ENCODE measurements at regions not wholly inside any gene's neighbourhood (a gene's known extent, or its start where the extent isn't known, plus 50 kb on each side); places are given as distances from the start of the nearest gene placed in this dataset.
"Not testable (repeated sequence)": the region's sequence is repeated elsewhere in the genome, so short reads cannot be mapped to it uniquely, and the experiment has no call there.

GRCh38 chr20:40895182-40895581, 133.4 kb upstream of the TOP1 start:
- Mint-ChIP-seq H3K27ac (no peak overlapping the region), H3K36me3 (ENCODE audit: low read depth) (no peaks in the 10 kb centered on the region), H3K4me1 (ENCODE audit: low read depth) (no peaks in the 10 kb centered on the region)

GRCh38 chr20:40896814-40897700, 131.6 kb upstream of the TOP1 start:
- H3K4me3 Mint-ChIP-seq, result no peak overlapping the region
- no peaks in the 10 kb centered on the region for H3K4me1 Mint-ChIP-seq (ENCODE audit: low read depth)
- no peaks in the 10 kb centered on the region for H3K9me3 Mint-ChIP-seq
- DNase-seq (ENCODE audit: low spot score), result no peak
- intact Hi-C loops (cut with micrococcal nuclease), result no loop called here
- H3K27ac Mint-ChIP-seq, result no peak overlapping the region
- peaks cover 10% of the 10 kb centered on the region for H3K27me3 Mint-ChIP-seq (ENCODE audit: insufficient read depth)
- no peaks in the 10 kb centered on the region for H3K36me3 Mint-ChIP-seq (ENCODE audit: low read depth)

More at GRCh38 chr20:40895182-40895581, 133.4 kb upstream of the TOP1 start:
- Mint-ChIP-seq H3K9me3 (no peaks in the 10 kb centered on the region), H3K27me3 (ENCODE audit: insufficient read depth) (peaks cover 6% of the 10 kb centered on the region), H3K4me3 (no peak overlapping the region)
- intact Hi-C loops (cut with micrococcal nuclease), result no loop called here
- no peak for DNase-seq (ENCODE audit: low spot score)

DNA sequence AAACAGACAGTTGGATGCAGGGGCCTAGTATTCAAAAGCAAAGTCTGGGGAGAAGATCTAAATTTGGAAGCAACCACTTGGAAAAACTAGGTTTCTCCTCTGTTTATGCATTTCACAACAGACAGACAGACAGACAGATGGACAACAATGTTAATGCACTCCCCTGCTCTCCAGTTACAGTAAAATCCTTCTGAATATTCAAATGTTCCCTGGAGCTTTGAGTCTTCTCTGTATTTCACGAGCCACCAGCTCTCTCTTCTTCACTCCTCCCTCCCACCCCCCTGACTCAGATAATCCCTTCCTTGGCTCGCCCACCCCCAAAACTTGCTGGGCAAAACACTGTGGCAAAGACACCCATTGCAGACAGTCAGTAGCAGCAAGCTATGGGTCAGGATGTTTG, 129.3 kb upstream of the TOP1 start:
- intact Hi-C loops (cut with micrococcal nuclease), result no loop called here
- H3K27me3 Mint-ChIP-seq (ENCODE audit: insufficient read depth), result peaks cover 10% of the 10 kb centered on the region

GRCh38 chr20:40900666-40901215, 127.9 kb upstream of the TOP1 start:
- Mint-ChIP-seq H3K9me3 (no peaks in the 10 kb centered on the region), H3K27ac (no peak overlapping the region), H3K4me1 (ENCODE audit: low read depth) (no peaks in the 10 kb centered on the region), H3K4me3 (no peak overlapping the region), H3K36me3 (ENCODE audit: low read depth) (no peaks in the 10 kb centered on the region), H3K27me3 (ENCODE audit: insufficient read depth) (peaks cover 10% of the 10 kb centered on the region)
- no peak for DNase-seq (ENCODE audit: low spot score)
- intact Hi-C loops (cut with micrococcal nuclease), result no loop called here

More for the DNA sequence above, 129.3 kb upstream of the TOP1 start:
- Mint-ChIP-seq H3K27ac (no peak overlapping the region), H3K9me3 (no peaks in the 10 kb centered on the region), H3K4me3 (no peak overlapping the region), H3K36me3 (ENCODE audit: low read depth) (no peaks in the 10 kb centered on the region), H3K4me1 (ENCODE audit: low read depth) (no peaks in the 10 kb centered on the region)
- no peak for DNase-seq (ENCODE audit: low spot score)

- intact Hi-C loops (cut with micrococcal nuclease), result no loop called here
- no peak for DNase-seq (ENCODE audit: low spot score)
- Mint-ChIP-seq H3K27ac (no peak overlapping the region), H3K4me3 (no peak overlapping the region), H3K36me3 (ENCODE audit: low read depth) (no peaks in the 10 kb centered on the region), H3K4me1 (ENCODE audit: low read depth) (no peaks in the 10 kb centered on the region), H3K9me3 (peaks cover 3% of the 10 kb centered on the region), H3K27me3 (ENCODE audit: insufficient read depth) (peaks cover 6% of the 10 kb centered on the region)
Measured at GRCh38 chr20:40902661-40903060, 126.0 kb upstream of the TOP1 start.

- intact Hi-C loops (cut with micrococcal nuclease), result no loop called here
- Mint-ChIP-seq H3K27ac (no peak overlapping the region), H3K27me3 (ENCODE audit: insufficient read depth) (peaks cover 2% of the 10 kb centered on the region), H3K4me3 (no peak overlapping the region), H3K36me3 (ENCODE audit: low read depth) (no peaks in the 10 kb centered on the region), H3K4me1 (ENCODE audit: low read depth) (no peaks in the 10 kb centered on the region), H3K9me3 (peaks cover 3% of the 10 kb centered on the region)
- DNase-seq (ENCODE audit: low spot score), result no peak
Measured at GRCh38 chr20:40908309-40908708, 120.3 kb upstream of the TOP1 start.

DNA sequence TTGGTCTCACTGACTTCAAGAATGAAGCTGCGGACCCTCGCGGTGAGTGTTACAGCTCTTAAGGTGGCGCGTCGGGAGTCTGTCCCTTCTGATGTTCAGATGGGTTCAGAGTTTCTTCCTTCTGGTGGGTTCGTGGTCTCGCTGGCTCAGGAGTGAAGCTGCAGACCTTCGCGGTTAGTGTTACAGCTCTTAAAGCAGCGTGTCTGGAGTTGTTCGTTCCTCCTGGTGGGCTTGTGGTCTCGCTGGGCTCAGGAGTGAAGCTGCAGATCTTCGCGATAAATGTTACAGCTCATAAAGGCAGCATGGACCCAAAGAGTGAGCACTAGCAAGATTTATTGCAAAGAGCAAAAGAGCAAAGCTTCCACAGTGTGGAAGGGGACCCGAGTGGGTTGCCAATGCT, 119.1 kb upstream of the TOP1 start:
- DNase-seq (ENCODE audit: low spot score), result not testable (repeated sequence)

DNA sequence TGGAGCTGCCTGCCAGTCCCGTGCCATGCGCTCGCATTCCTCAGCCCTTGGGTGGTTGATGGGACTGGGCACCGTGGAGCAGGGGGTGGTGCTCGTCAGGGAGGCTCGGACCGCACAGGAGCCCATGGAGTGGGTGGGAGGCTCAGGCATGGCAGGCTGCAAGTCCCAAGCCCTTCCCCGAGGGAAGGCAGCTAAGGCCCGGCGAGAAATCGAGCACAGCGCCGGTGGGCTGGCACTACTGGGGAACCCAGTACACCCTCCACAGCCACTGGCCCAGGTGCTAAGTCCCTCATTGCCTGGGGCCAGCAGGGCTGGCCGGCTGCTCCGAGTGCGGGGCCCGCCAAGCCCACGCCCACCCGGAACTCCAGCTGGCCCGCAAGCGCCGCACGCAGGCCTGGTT, 118.2 kb upstream of the TOP1 start:
- DNase-seq (ENCODE audit: low spot score); H3K27me3 Mint-ChIP-seq (ENCODE audit: insufficient read depth); H3K4me1 Mint-ChIP-seq (ENCODE audit: low read depth); H3K4me3 Mint-ChIP-seq; intact Hi-C loops (cut with micrococcal nuclease); H3K27ac Mint-ChIP-seq; H3K36me3 Mint-ChIP-seq (ENCODE audit: low read depth); H3K9me3 Mint-ChIP-seq: not testable (repeated sequence)

More for the DNA sequence above, 119.1 kb upstream of the TOP1 start:
- H3K4me1 Mint-ChIP-seq (ENCODE audit: low read depth); H3K9me3 Mint-ChIP-seq; H3K27me3 Mint-ChIP-seq (ENCODE audit: insufficient read depth); H3K27ac Mint-ChIP-seq; H3K36me3 Mint-ChIP-seq (ENCODE audit: low read depth); intact Hi-C loops (cut with micrococcal nuclease); H3K4me3 Mint-ChIP-seq: not testable (repeated sequence)

GRCh38 chr20:40911152-40911551, 117.5 kb upstream of the TOP1 start:
- H3K9me3 Mint-ChIP-seq; intact Hi-C loops (cut with micrococcal nuclease); H3K4me3 Mint-ChIP-seq; H3K27ac Mint-ChIP-seq; H3K27me3 Mint-ChIP-seq (ENCODE audit: insufficient read depth); H3K4me1 Mint-ChIP-seq (ENCODE audit: low read depth); H3K36me3 Mint-ChIP-seq (ENCODE audit: low read depth); DNase-seq (ENCODE audit: low spot score): not testable (repeated sequence)

DNA sequence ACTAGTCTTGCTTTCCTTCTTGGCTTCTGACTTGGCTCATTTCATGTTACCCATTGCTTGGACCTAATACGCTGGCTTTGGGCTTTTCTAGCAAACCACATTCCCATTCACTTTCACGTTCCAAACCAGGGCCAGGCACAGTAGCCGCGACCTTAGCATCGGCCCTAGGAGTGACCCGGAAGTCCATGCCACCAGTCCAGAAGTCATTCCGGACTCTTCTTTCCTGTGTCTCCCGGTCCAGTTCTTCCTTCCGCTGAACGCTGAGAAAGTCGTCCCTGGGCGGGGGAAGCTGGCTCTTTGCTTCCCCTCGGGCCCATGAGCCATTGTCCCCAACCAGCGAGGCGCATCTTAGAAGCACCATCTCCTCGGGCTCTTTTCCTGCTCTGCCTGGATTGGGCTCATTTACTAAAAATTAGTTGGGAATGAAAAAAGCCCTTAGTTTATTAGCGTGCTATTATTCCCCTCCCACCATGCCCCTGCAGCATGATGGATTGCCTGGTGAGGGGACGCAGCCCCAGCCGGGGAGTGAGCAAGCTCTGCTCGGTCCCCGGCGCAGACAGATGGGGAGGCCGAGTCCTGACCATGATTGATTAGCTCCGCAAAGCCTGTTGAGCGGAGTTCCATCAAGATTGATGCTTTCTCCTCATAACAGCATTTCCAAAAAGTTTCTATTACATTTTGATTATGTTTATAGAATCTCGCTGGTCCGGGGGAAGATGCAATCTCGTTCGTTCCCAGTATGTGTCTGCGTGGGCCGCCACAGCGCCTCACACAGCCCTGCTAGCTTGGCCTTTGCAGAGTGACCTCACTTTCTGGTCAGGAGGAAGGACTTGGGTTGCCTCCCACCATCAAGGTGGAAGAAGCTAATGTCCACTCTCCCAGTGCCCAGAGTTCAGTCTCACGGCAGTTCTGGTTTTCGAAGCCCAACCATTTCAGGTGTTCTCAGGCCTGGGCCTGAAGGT, 115.1 kb upstream of the TOP1 start:
- Mint-ChIP-seq H3K36me3 (ENCODE audit: low read depth) (no peaks in the 10 kb centered on the region), H3K9me3 (no peaks in the 10 kb centered on the region), H3K4me3 (no peak overlapping the region), H3K27ac (no peak overlapping the region), H3K27me3 (ENCODE audit: insufficient read depth) (no peaks in the 10 kb centered on the region), H3K4me1 (ENCODE audit: low read depth) (no peaks in the 10 kb centered on the region)
- DNase-seq (ENCODE audit: low spot score), result no peak
- intact Hi-C loops (cut with micrococcal nuclease), result no loop called here

DNA sequence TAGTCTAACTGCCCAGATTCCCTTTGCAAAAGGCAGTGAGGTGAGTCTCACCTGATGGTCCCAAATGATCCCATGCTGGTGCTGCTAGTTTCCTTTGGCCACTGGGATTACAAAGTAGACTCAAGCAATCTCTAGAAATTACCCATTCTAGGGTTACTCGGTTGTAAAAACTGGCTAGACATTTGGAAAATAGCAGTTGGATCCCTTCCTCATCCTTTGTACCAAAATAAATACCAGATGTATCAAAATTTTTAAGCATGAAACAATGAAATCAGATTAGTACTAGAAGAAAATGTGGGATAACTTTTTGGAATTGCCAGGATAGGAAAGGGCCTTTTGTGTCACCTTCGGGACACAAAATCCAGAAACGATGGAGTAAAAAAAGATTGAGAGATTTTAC, 112.9 kb upstream of the TOP1 start:
- intact Hi-C loops (cut with micrococcal nuclease), result no loop called here
- no peaks in the 10 kb centered on the region for H3K4me1 Mint-ChIP-seq (ENCODE audit: low read depth)
- no peaks in the 10 kb centered on the region for H3K9me3 Mint-ChIP-seq
- H3K4me3 Mint-ChIP-seq, result no peak overlapping the region
- DNase-seq (ENCODE audit: low spot score), result no peak
- no peaks in the 10 kb centered on the region for H3K27me3 Mint-ChIP-seq (ENCODE audit: insufficient read depth)
- no peak overlapping the region for H3K27ac Mint-ChIP-seq
- no peaks in the 10 kb centered on the region for H3K36me3 Mint-ChIP-seq (ENCODE audit: low read depth)

GRCh38 chr20:40916276-40916675, 112.3 kb upstream of the TOP1 start:
- H3K36me3 Mint-ChIP-seq (ENCODE audit: low read depth), result no peaks in the 10 kb centered on the region
- intact Hi-C loops (cut with micrococcal nuclease), result no loop called here
- H3K4me1 Mint-ChIP-seq (ENCODE audit: low read depth), result no peaks in the 10 kb centered on the region
- no peak overlapping the region for H3K27ac Mint-ChIP-seq
- H3K9me3 Mint-ChIP-seq, result no peaks in the 10 kb centered on the region
- no peak for DNase-seq (ENCODE audit: low spot score)
- H3K27me3 Mint-ChIP-seq (ENCODE audit: insufficient read depth), result no peaks in the 10 kb centered on the region
- no peak overlapping the region for H3K4me3 Mint-ChIP-seq

GRCh38 chr20:40920291-40920690, 108.3 kb upstream of the TOP1 start:
- no peaks in the 10 kb centered on the region for H3K36me3 Mint-ChIP-seq (ENCODE audit: low read depth)
- intact Hi-C loops (cut with micrococcal nuclease), result no loop called here
- H3K4me1 Mint-ChIP-seq (ENCODE audit: low read depth), result no peaks in the 10 kb centered on the region
- no peak overlapping the region for H3K27ac Mint-ChIP-seq
- no peak overlapping the region for H3K4me3 Mint-ChIP-seq
- H3K27me3 Mint-ChIP-seq (ENCODE audit: insufficient read depth), result peaks cover 8% of the 10 kb centered on the region
- no peaks in the 10 kb centered on the region for H3K9me3 Mint-ChIP-seq
- DNase-seq (ENCODE audit: low spot score), result no peak
